ENCODE measurements at regions not wholly inside any gene's neighbourhood (a gene's known extent, or its start where the extent isn't known, plus 50 kb on each side); places are given as distances from the start of the nearest gene placed in this dataset.

DNA sequence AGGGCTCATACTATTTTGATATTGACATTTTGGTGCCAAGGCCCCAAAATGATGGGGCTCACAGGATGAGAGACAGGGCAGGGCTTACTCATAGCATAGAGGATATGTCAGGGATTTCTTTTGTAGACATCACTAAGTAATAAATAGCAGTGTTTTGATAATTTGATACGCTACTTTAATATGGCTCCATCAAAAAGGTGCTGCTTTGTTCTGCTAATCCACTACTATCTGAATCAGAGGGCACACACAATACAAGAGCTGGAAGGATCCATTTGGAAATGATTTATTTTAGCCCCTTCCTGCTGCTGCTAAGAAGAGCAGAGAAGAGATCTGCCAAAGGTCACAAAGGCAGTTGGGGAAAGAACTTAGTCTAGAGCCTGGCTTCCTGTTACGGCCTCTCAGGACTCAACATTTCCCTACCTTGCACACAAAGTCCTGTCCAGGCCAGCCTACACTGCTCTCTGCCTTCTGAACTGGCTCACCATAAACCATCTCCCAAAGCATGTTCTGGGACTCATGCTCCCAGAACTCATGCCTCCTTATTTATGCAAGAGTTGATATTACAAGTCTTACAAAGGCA lies 261.3 kb upstream of the ARHGAP20 start:
- TF ChIP-seq, protein P1, sequence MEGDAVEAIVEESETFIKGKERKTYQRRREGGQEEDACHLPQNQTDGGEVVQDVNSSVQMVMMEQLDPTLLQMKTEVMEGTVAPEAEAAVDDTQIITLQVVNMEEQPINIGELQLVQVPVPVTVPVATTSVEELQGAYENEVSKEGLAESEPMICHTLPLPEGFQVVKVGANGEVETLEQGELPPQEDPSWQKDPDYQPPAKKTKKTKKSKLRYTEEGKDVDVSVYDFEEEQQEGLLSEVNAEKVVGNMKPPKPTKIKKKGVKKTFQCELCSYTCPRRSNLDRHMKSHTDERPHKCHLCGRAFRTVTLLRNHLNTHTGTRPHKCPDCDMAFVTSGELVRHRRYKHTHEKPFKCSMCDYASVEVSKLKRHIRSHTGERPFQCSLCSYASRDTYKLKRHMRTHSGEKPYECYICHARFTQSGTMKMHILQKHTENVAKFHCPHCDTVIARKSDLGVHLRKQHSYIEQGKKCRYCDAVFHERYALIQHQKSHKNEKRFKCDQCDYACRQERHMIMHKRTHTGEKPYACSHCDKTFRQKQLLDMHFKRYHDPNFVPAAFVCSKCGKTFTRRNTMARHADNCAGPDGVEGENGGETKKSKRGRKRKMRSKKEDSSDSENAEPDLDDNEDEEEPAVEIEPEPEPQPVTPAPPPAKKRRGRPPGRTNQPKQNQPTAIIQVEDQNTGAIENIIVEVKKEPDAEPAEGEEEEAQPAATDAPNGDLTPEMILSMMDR (IDR thresholded peaks at IDR 0.05): no peak
- TF ChIP-seq POLR2A (IDR thresholded peaks at IDR 0.05): no peak

All from lower leg skin (tissue), 3 donors.